ENCODE measurements at regions not wholly inside any gene's neighbourhood (a gene's known extent, or its start where the extent isn't known, plus 50 kb on each side); places are given as distances from the start of the nearest gene placed in this dataset.

DNA sequence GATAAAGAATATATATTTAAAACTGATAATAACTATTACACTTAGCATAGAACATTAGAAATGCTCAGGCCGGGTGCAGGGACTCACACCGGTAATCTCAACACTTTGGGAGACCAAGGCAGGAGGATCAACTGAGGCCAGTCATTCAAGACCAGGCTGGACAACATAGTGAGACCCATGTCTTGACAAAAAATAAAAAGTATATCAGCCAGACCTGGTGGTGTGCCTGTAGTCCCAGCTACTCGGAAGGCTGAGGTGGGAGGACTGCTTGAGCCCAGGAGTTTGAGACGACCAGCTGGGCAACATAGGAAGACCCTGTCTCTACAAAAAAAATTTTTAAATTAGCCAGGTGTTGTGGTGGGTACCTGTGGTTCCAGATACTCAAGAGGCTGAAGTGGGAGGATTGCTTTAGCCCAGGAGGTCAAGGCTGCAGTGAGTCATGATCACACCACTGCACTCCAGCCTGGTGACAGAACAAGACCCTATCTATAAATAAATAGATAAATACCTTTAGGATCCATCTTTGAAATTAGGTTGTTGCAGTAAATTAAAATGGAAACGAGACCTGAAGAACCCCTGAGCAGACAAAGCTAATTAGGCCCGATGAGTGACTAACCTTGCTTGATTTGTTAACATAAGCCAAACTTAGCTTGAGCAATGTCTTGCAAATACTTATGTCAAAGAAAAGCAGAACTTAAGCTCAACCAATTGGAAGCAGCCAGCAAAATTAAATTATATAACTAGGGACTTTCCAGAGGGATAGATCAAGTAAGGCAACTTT, 75.8 kb upstream of the E2F3 start:
- H3K9me3 ChIP-seq (ENCODE audit: control insufficient read depth, insufficient read depth, low read length): no peaks in the 10 kb centered on the region
- H3K27ac Mint-ChIP-seq: no peak overlapping the region
- no peaks in the 10 kb centered on the region for H3K36me3 Mint-ChIP-seq
- H3K4me3 Mint-ChIP-seq: no peak overlapping the region
- no peak overlapping the region for H3K27ac ChIP-seq (ENCODE audit: low read length)
- H3K4me1 Mint-ChIP-seq: peaks cover 3 to 5% of the 10 kb centered on the region in 2 donors
- H3K4me1 ChIP-seq (ENCODE audit: control insufficient read depth, insufficient read depth, low read length): no peaks in the 10 kb centered on the region
- no peak for ATAC-seq
- TF ChIP-seq, protein P1, sequence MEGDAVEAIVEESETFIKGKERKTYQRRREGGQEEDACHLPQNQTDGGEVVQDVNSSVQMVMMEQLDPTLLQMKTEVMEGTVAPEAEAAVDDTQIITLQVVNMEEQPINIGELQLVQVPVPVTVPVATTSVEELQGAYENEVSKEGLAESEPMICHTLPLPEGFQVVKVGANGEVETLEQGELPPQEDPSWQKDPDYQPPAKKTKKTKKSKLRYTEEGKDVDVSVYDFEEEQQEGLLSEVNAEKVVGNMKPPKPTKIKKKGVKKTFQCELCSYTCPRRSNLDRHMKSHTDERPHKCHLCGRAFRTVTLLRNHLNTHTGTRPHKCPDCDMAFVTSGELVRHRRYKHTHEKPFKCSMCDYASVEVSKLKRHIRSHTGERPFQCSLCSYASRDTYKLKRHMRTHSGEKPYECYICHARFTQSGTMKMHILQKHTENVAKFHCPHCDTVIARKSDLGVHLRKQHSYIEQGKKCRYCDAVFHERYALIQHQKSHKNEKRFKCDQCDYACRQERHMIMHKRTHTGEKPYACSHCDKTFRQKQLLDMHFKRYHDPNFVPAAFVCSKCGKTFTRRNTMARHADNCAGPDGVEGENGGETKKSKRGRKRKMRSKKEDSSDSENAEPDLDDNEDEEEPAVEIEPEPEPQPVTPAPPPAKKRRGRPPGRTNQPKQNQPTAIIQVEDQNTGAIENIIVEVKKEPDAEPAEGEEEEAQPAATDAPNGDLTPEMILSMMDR (IDR thresholded peaks at IDR 0.05): no peak
- no peaks in the 10 kb centered on the region for H3K9me3 Mint-ChIP-seq
- peaks cover 0 to 3% of the 10 kb centered on the region in 2 donors for H3K27me3 Mint-ChIP-seq (ENCODE audit: low read depth in 2 of 2)
- H3K27me3 ChIP-seq (ENCODE audit: control insufficient read depth, insufficient read depth, low read length): no peaks in the 10 kb centered on the region
- no peaks in the 10 kb centered on the region for H3K36me3 ChIP-seq (ENCODE audit: control insufficient read depth, insufficient read depth, low read length)
- 74% methylated on average over 6 of the region's 6 CpGs for WGBS (ENCODE audit: insufficient coverage)
- DNase-seq: peak in 1 of 2 donors; percentile 20
- no peak overlapping the region for H3K4me3 ChIP-seq (ENCODE audit: low read length)
- intact Hi-C loops (cut with micrococcal nuclease): no loop called here

DNA sequence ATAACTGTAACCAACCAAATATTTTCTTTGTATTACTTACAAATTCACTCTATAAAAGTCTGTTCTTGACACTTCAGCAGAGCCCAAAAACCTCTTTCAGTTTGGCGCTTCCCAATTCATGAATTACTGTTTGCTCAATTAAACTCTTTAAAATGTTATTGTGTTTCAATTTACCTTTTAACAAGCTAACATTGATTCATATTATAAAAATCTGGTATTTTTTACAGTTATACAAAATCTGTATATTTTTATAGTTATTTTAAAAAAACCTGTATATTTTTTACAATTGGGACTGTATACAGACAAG, 75.3 kb upstream of the E2F3 start:
- no peaks in the 10 kb centered on the region for H3K4me1 ChIP-seq (ENCODE audit: control insufficient read depth, insufficient read depth, low read length)
- no peaks in the 10 kb centered on the region for H3K27me3 ChIP-seq (ENCODE audit: control insufficient read depth, insufficient read depth, low read length)
- Mint-ChIP-seq H3K9me3 (no peaks in the 10 kb centered on the region), H3K4me1 (peaks cover 0 to 5% of the 10 kb centered on the region in 2 donors), H3K4me3 (no peak overlapping the region), H3K27ac (no peak overlapping the region), H3K36me3 (no peaks in the 10 kb centered on the region), H3K27me3 (ENCODE audit: low read depth in 2 of 2) (peaks cover 0 to 3% of the 10 kb centered on the region in 2 donors)
- no peaks in the 10 kb centered on the region for H3K9me3 ChIP-seq (ENCODE audit: control insufficient read depth, insufficient read depth, low read length)
- ATAC-seq (no peak), DNase-seq (no peak)
- no peaks in the 10 kb centered on the region for H3K36me3 ChIP-seq (ENCODE audit: control insufficient read depth, insufficient read depth, low read length)
- no peak overlapping the region for H3K27ac ChIP-seq (ENCODE audit: low read length)
- intact Hi-C loops (cut with micrococcal nuclease): no loop called here
- H3K4me3 ChIP-seq (ENCODE audit: low read length): no peak overlapping the region
- TF ChIP-seq, protein P1 (IDR thresholded peaks at IDR 0.05): no peak
- WGBS (ENCODE audit: insufficient coverage): no CpG with 5 or more reads among the region's 1 CpG

DNA sequence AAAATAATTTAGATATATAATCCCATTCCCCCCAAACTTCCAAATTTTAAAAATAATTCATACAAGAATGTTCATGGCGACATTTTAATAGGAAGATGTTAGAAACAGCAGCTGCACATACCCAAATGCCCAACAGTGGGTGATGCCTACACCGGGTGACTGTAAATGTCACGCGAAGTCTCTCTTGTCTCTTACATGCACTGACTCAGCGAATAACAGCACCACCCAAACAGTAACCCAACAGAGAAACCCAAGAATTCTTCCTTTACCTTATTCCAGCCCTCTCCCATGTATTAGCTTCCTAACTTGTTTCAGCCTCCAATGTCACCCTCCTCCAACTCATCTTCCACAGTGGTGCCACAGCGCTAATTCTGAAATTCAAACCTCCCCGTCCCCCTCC, 74.5 kb upstream of the E2F3 start:
- Histone ChIP-seq H3K27me3 (ENCODE audit: control insufficient read depth, insufficient read depth, low read length) (no peaks in the 10 kb centered on the region), H3K9me3 (ENCODE audit: control insufficient read depth, insufficient read depth, low read length) (no peaks in the 10 kb centered on the region), H3K4me1 (ENCODE audit: control insufficient read depth, insufficient read depth, low read length) (no peaks in the 10 kb centered on the region), H3K36me3 (ENCODE audit: control insufficient read depth, insufficient read depth, low read length) (no peaks in the 10 kb centered on the region), H3K4me3 (ENCODE audit: low read length) (no peak overlapping the region), H3K27ac (ENCODE audit: low read length) (no peak overlapping the region)
- Mint-ChIP-seq H3K4me1 (peaks cover 0 to 5% of the 10 kb centered on the region in 2 donors), H3K36me3 (no peaks in the 10 kb centered on the region), H3K27me3 (ENCODE audit: low read depth in 2 of 2) (peaks cover 0 to 3% of the 10 kb centered on the region in 2 donors), H3K27ac (no peak overlapping the region), H3K4me3 (no peak overlapping the region), H3K9me3 (no peaks in the 10 kb centered on the region)
- intact Hi-C loops (cut with micrococcal nuclease): no loop called here
- DNase-seq: no peak
- ATAC-seq: no peak
- 95% methylated on average over 7 of the region's 7 CpGs for WGBS (ENCODE audit: insufficient coverage)
- TF ChIP-seq, protein P1 (IDR thresholded peaks at IDR 0.05): no peak
